SK-N-SH (cell line): ENCODE measurements at regions not wholly inside any gene's neighbourhood (a gene's known extent, or its start where the extent isn't known, plus 50 kb on each side); places are given as distances from the start of the nearest gene placed in this dataset.

Source experiments
- CTCF ChIA-PET: fragments of 300-600, 350-600 bp; formaldehyde crosslinking; extraction: SDS; loops from one replicate; lab custom pipeline; 2021; lab: Yijun Ruan, JAX
- POLR2A ChIA-PET: fragments of 350-600 bp; sonication (Branson Sonifier 250); formaldehyde crosslinking; extraction: SDS; loops from one replicate; lab custom pipeline; 2020; ENCODE audit warnings: antibody characterized with exemption, inconsistent platforms; lab: Yijun Ruan, JAX
- DNase-seq: peaks from one replicate; pipeline ENCODE4 v3.0.0; 2012
- H2AFZ ChIP-seq: fragments of 200-600 bp; sonication (generic); 2 replicates; pipeline ENCODE4 v1.8.1; 2016; ENCODE audit warnings: antibody characterized with exemption, mild to moderate bottlenecking, low read depth
- H3F3A ChIP-seq: fragments of 200-600 bp; sonication (generic); replicated peaks from 2 replicates; pipeline ENCODE3; 2016; ENCODE audit warnings: antibody characterized with exemption, mild to moderate bottlenecking; ENCODE audit not compliant: insufficient read depth
- H3K27ac ChIP-seq, 2 experiments: fragments of 200-500 bp in 1 of 2; fragments of 200-600 bp in 1 of 2; sonication (Bioruptor generic) in 1 of 2; sonication (generic), shearing (Covaris generic) in 1 of 2; 2 replicates each; pipeline versions ENCODE4 v1.5.1 to v1.6.1; 2014 to 2016; ENCODE audit warnings: low read depth in 2 of 2, inconsistent platforms in 1 of 2, low read length in 1 of 2, mild to moderate bottlenecking in 1 of 2, mixed read lengths in 1 of 2
- H3K27me3 ChIP-seq: fragments of 200-600 bp; sonication (generic), shearing (Covaris generic); 2 replicates; pipeline ENCODE4 v1.6.1; 2016; ENCODE audit warnings: mixed run types; ENCODE audit not compliant: insufficient read depth
- H3K36me3 ChIP-seq, 2 experiments: fragments of 200-500 bp in 1 of 2; fragments of 200-600 bp in 1 of 2; sonication (Bioruptor generic) in 1 of 2; sonication (generic) in 1 of 2; replicated peaks in 1 of 2; 2 replicates each; pipeline versions ENCODE3 to v1.5.1; 2014 to 2016; ENCODE audit warnings: low read length in 1 of 2, mild to moderate bottlenecking in 1 of 2; ENCODE audit not compliant: insufficient read depth in 2 of 2, control insufficient read depth in 1 of 2
- H3K4me1 ChIP-seq, 2 experiments: fragments of 200-500 bp in 1 of 2; fragments of 200-600 bp in 1 of 2; sonication (Bioruptor generic) in 1 of 2; sonication (generic), shearing (Covaris generic) in 1 of 2; 2 replicates each; pipeline versions ENCODE4 v1.5.1 to v1.6.1; 2014 to 2016; ENCODE audit warnings: low read depth in 1 of 2, low read length in 1 of 2, mixed run types in 1 of 2; ENCODE audit not compliant: insufficient read depth in 2 of 2, control insufficient read depth in 1 of 2
- H3K4me2 ChIP-seq: fragments of 200-600 bp; sonication (generic), shearing (Covaris generic); 2 replicates; pipeline ENCODE4 v1.6.1; 2017; ENCODE audit warnings: mixed run types
- H3K4me3 ChIP-seq, 2 experiments: fragments of 200-500 bp in 1 of 2; fragments of 200-600 bp in 1 of 2; sonication (Bioruptor generic) in 1 of 2; sonication (generic), shearing (Covaris generic) in 1 of 2; 2 replicates each; pipeline versions ENCODE4 v1.5.1 to v1.8.1; 2014 to 2016; ENCODE audit warnings: low read depth in 2 of 2, inconsistent platforms in 1 of 2, low read length in 1 of 2, mild to moderate bottlenecking in 1 of 2, mixed read lengths in 1 of 2, moderate library complexity in 1 of 2
- H3K79me2 ChIP-seq: fragments of 200-600 bp; sonication (generic); 2 replicates; pipeline ENCODE4 v1.8.1; 2017; ENCODE audit warnings: mild to moderate bottlenecking; ENCODE audit not compliant: insufficient read depth
- H3K9ac ChIP-seq: fragments of 200-600 bp; sonication (generic); 2 replicates; pipeline ENCODE4 v1.6.1; 2017; ENCODE audit warnings: mixed run types
- H3K9me2 ChIP-seq: fragments of 200-600 bp; sonication (generic); 2 replicates; pipeline ENCODE4 v1.6.1; 2017; ENCODE audit warnings: mixed run types
- H3K9me3 ChIP-seq: fragments of 200-600 bp; sonication (generic); 2 replicates; pipeline ENCODE4 v1.6.1; 2017; ENCODE audit warnings: mixed run types, mild to moderate bottlenecking, moderate library complexity
- H4K20me1 ChIP-seq: fragments of 200-600 bp; sonication (generic); 2 replicates; pipeline ENCODE4 v1.6.1; 2017; ENCODE audit warnings: mild to moderate bottlenecking, mixed run types; ENCODE audit not compliant: insufficient read depth
- CHD2 ChIP-seq: fragments of 150-350 bp; IDR thresholded peaks from 2 replicates; pipeline ENCODE4 v1.6.1; 2018; ENCODE audit warnings: low read length; ENCODE audit not compliant: partially characterized antibody
- EP300 ChIP-seq, 2 experiments: IDR thresholded peaks; 2 replicates each; pipeline versions ENCODE4 v1.4.0 to v1.6.1; 2012; ENCODE audit warnings: borderline replicate concordance in 1 of 2, low read depth in 1 of 2, low read length in 1 of 2
- EZH2phosphoT487 ChIP-seq: fragments of 200-600 bp; sonication (generic); IDR thresholded peaks from 2 replicates; pipeline ENCODE4 v1.6.1; 2017; ENCODE audit warnings: low read depth, mixed run types, mild to moderate bottlenecking, antibody characterized with exemption, moderate library complexity, borderline replicate concordance
- FOSL2 ChIP-seq: IDR thresholded peaks from 2 replicates; pipeline ENCODE4 v1.4.0; 2012; ENCODE audit warnings: low read depth, mild to moderate bottlenecking, moderate library complexity, borderline replicate concordance
- FOXJ3 ChIP-seq: sonication (generic); formaldehyde crosslinking; IDR thresholded peaks from 2 replicates; pipeline ENCODE4 v1.5.1; 2020; ENCODE audit warnings: mild to moderate bottlenecking, missing genetic modification reagents
- FOXM1 ChIP-seq: IDR thresholded peaks from 2 replicates; pipeline ENCODE4 v1.4.0; 2012; ENCODE audit warnings: low read depth, mild to moderate bottlenecking
- GABPA ChIP-seq: IDR thresholded peaks from 2 replicates; pipeline ENCODE4 v1.4.0; 2012; ENCODE audit warnings: low read depth, mild to moderate bottlenecking
- GATA2 ChIP-seq: sonication (generic); formaldehyde crosslinking; IDR thresholded peaks from 2 replicates; pipeline ENCODE4 v1.5.0; 2020; ENCODE audit warnings: mild to moderate bottlenecking, missing genetic modification reagents
- IRF3 ChIP-seq: fragments of 150-350 bp; IDR thresholded peaks from 2 replicates; pipeline ENCODE4 v1.6.1; 2016; ENCODE audit warnings: mild to moderate bottlenecking, low read depth, low read length
- MEF2A ChIP-seq: IDR thresholded peaks from 2 replicates; pipeline ENCODE4 v1.4.0; 2012; ENCODE audit warnings: low read depth, borderline replicate concordance
- MXI1 ChIP-seq: IDR thresholded peaks from 2 replicates; pipeline ENCODE4 v1.6.1; 2012; ENCODE audit warnings: mild to moderate bottlenecking, low read depth, low read length, improper control_type of control experiment
- NFIC ChIP-seq: IDR thresholded peaks from 2 replicates; pipeline ENCODE4 v1.4.0; 2012; ENCODE audit warnings: borderline replicate concordance
- RAD21 ChIP-seq: IDR thresholded peaks from 2 replicates; pipeline ENCODE4 v1.6.1; 2012; ENCODE audit warnings: mild to moderate bottlenecking, low read length
- RCOR1 ChIP-seq: fragments of 150-350 bp; IDR thresholded peaks from 2 replicates; pipeline ENCODE4 v1.6.1; 2017; ENCODE audit warnings: antibody characterized with exemption, low read length
- REST ChIP-seq: IDR thresholded peaks from 2 replicates; pipeline ENCODE4 v1.6.1; 2012; ENCODE audit warnings: mild to moderate bottlenecking, low read depth, low read length, moderate library complexity
- RXRA ChIP-seq: IDR thresholded peaks from 2 replicates; pipeline ENCODE4 v1.4.0; 2012; ENCODE audit warnings: low read depth, mild to moderate bottlenecking, borderline replicate concordance
- SMC3 ChIP-seq: IDR thresholded peaks from 2 replicates; pipeline ENCODE4 v1.6.1; 2012; ENCODE audit warnings: low read depth, low read length, improper control_type of control experiment
- TAF1 ChIP-seq: IDR thresholded peaks from 2 replicates; pipeline ENCODE4 v1.6.1; 2012; ENCODE audit warnings: low read depth, mild to moderate bottlenecking, low read length, moderate library complexity, borderline replicate concordance
- YY1 ChIP-seq: IDR thresholded peaks from 2 replicates; pipeline ENCODE4 v1.4.0; 2012; ENCODE audit warnings: low read depth, mild to moderate bottlenecking
- WGBS: methylation state at CpG from one replicate; pipeline ENCODE4 v1.1.6; 2017; ENCODE audit warnings: low lambda C conversion rate; 5-methylcytosine and 5-hydroxymethylcytosine counted together
- TF ChIP-seq, protein P1 (sequence below): IDR thresholded peaks from 2 replicates; pipeline ENCODE4 v1.4.0; 2012; ENCODE audit warnings: low read depth
- TF ChIP-seq, protein P2 (sequence below): IDR thresholded peaks from 2 replicates; pipeline ENCODE4 v1.4.0; 2012; ENCODE audit warnings: low read depth, borderline replicate concordance

GRCh38 chr5:109590799-109591198 is 98.9 kb upstream of the MAN2A1 start:
- DNase-seq, result no peak
- POLR2A ChIA-PET, result no interaction called here

GRCh38 chr5:109589986-109590385 is 99.7 kb upstream of the MAN2A1 start:
- TF ChIP-seq REST, result no peak
- peak; percentile 24 for TF ChIP-seq RAD21
- POLR2A ChIA-PET, result no interaction called here
- H3K4me2 ChIP-seq, result no peak overlapping the region
- no peaks in the 10 kb centered on the region for H3K4me1 ChIP-seq
- no peak overlapping the region for H3K9ac ChIP-seq
- no peak overlapping the region for H3K4me3 ChIP-seq
- no peak for DNase-seq
- H3K9me2 ChIP-seq, result no peaks in the 10 kb centered on the region
- H3F3A ChIP-seq, result no peaks in the 10 kb centered on the region
- CTCF ChIA-PET, result interaction anchor here (1.1 kb wide), 1 partner anchor 110 kb away, joined by 3 read pairs; no protein-coding TSS in a partner anchor
- H4K20me1 ChIP-seq, result no peaks in the 10 kb centered on the region
- H3K9me3 ChIP-seq, result no peaks in the 10 kb centered on the region
- no peaks in the 10 kb centered on the region for H3K27me3 ChIP-seq
- 55% methylated on average over 4 of the region's 4 CpGs for WGBS
- no peak overlapping the region for H3K27ac ChIP-seq
- no peaks in the 10 kb centered on the region for H3K36me3 ChIP-seq
- no peaks in the 10 kb centered on the region for H3K79me2 ChIP-seq
- no peak overlapping the region for H2AFZ ChIP-seq

More at GRCh38 chr5:109590799-109591198, 98.9 kb upstream of the MAN2A1 start:
- no peaks in the 10 kb centered on the region for H3K36me3 ChIP-seq
- H3K4me2 ChIP-seq, result no peak overlapping the region
- CTCF ChIA-PET, result interaction anchor here (1.1 kb wide), 1 partner anchor 111 kb away, joined by 3 read pairs; no protein-coding TSS in a partner anchor
- no peak overlapping the region for H3K9ac ChIP-seq
- H3K9me2 ChIP-seq, result no peaks in the 10 kb centered on the region
- H3K4me3 ChIP-seq, result no peak overlapping the region
- H3F3A ChIP-seq, result no peaks in the 10 kb centered on the region
- no peaks in the 10 kb centered on the region for H3K79me2 ChIP-seq
- TF ChIP-seq CHD2 (no peak), MXI1 (no peak), GATA2 (CRISPR knock-in tag) (no peak), GABPA (no peak), RCOR1 (no peak), EZH2phosphoT487 (no peak), SMC3 (no peak), RXRA (no peak), IRF3 (no peak), TAF1 (no peak), MEF2A (no peak), NFIC (no peak), EP300 (IDR thresholded peaks at IDR 0.05; ENCODE audit: borderline replicate concordance in 1 of 2, low read depth in 1 of 2, low read length in 1 of 2) (no peak), YY1 (no peak), FOXJ3 (CRISPR knock-in tag) (no peak), FOSL2 (no peak), FOXM1 (no peak)
- TF ChIP-seq, protein P1, sequence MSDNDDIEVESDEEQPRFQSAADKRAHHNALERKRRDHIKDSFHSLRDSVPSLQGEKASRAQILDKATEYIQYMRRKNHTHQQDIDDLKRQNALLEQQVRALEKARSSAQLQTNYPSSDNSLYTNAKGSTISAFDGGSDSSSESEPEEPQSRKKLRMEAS, result no peak
- TF ChIP-seq, protein P2, sequence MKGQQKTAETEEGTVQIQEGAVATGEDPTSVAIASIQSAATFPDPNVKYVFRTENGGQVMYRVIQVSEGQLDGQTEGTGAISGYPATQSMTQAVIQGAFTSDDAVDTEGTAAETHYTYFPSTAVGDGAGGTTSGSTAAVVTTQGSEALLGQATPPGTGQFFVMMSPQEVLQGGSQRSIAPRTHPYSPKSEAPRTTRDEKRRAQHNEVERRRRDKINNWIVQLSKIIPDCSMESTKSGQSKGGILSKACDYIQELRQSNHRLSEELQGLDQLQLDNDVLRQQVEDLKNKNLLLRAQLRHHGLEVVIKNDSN, result no peak
- no peak overlapping the region for H2AFZ ChIP-seq
- WGBS, result 65% methylated on average over 3 of the region's 3 CpGs
- no peaks in the 10 kb centered on the region for H3K4me1 ChIP-seq
- no peaks in the 10 kb centered on the region for H3K9me3 ChIP-seq
- no peaks in the 10 kb centered on the region for H3K27me3 ChIP-seq
- H4K20me1 ChIP-seq, result no peaks in the 10 kb centered on the region
- no peak overlapping the region for H3K27ac ChIP-seq
